ENCODE measurements at regions not wholly inside any gene's neighbourhood (a gene's known extent, or its start where the extent isn't known, plus 50 kb on each side); places are given as distances from the start of the nearest gene placed in this dataset.

DNA sequence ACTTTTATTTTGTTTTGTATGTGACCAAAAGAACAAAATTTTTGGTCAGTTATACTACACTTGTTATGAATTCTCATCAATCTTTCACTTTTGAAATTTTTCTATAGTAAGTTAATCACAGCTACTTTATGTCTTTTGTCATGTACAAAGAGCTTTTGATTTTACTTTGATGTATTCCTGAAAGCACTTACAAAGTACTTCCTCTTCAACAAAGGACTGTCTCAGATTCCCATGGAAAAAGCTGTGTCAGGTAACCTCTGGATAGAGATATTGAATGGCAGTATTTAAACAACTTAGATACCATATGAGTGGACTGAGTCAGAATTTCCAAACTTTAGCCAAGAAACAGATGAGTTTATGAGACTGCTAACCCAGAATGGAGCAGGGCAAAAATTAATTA lies 689.3 kb upstream of the ATXN8OS start:
- DNase-seq: no peak

DNA sequence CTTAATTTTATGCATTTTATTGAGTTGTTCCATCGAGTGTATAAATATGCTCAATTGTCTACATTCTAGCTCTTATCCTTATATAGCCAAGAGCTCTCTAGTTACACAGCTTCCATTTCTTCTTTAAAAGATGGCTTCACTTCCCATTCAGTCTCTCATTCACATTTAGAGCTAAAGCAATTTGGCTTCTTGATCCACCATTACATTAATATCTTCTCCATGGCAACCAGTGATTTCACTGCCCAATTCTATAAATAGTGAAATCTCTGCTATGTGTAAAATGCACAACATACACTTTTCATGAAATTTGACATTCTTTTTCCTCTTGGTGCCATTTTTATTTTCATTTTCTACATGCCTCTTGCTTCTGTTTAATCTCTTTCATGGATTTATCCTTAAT lies 696.9 kb upstream of the ATXN8OS start:
- DNase-seq: no peak

DNA sequence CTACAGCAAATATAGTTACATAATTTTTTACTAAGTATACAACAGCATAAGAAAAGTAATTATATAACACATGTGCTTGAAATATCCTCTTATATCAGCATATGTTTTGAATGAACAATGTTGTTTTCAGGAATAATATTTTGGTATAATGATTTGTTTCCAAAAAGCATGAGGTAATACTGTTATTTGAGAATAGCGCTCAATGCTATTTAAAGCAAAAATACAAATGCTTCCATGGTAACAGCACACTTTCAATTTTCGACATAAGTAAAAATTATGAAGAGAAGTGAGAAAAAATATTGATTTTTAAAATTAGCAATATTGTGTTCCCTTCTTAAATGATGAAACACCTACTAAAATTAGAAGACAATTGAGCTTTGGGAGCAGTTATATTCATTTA lies 715.9 kb upstream of the ATXN8OS start:
- no peak for DNase-seq

DNA sequence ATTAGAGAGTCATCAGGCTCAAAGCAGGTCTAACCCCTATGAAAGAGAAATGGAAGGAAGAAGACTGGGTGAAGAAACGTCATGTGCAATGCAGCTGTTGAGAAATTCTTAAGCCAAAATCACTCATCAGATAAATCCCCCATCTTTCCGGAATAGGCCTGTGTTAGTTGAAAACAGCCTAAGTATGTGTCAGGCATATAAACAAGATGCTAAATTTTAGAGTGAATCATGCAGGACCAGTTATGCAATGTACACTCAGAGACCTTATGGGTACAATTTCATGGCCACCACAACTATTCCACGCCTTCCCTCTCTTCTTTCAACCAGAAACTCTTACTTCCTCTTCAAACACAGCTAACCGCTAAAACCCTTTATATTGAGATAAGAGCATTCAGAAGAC lies 717.7 kb upstream of the ATXN8OS start:
- no peak for DNase-seq

DNA sequence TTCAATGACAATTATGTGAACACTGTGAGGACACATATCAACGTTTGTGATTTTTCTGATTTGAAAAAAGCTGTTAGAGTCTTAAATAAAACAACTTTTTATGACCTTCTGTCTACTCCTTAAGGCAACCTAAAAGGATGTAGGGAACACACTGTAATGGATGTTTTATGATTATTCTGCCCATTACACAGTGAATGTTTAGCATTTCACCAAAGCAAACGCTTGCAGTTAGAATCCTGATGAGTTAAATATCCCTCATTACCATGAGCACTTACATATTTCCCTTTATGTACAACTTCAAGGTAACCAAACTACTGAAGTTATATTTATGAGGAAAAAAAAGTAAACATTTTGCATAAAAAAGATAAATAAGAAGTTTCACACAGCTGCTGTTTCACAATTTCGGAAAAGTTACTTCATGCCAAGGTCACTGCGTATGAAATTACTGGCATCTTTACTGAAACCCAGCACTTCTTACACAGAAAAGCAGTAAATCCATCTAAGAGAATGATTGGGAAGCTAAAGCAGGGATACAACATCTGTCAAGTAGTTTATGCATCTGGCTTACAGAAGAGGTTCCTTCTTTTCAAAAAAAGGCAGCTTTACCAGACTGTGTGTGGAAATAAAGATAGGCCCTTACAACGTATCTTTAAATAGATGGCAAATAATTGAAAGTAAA lies 733.7 kb upstream of the ATXN8OS start:
- no peak for DNase-seq

DNA sequence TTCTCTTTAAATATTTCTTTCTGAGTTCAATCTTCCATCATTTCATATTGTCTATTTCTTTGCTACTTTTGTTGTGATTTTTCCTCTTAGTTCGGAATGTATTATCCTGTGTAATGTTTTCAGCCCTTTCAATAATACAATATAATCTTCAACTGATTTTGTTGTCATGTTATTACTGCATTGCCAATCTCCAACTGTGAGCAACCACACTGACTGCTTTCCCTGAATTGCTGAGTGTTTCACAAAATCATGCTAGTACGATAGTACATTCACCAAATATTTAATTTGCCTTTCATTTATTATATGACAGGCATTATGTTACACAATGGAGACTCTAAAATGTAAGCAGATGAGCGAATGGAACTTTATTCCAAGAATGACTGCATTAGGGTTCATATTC lies 744.3 kb upstream of the ATXN8OS start:
- no peak for DNase-seq

DNA sequence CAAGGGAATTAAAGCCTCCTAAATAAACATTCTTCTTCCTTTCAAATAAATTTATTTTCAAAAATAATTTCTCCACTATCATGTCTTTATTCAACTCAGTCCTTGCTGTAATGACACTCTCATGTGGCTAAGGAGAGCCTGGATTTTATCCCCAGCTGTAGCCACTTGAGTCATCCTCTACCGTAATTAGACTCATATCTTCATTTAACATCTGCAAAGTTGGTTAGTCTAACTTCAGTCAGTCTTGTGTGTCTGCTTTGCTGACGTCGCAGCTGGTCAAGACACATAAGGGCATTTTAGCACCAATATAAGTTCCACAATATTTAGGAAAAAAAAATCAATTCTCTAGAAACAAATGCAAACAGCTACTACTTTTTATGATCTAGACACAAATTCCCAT lies 776.4 kb upstream of the ATXN8OS start:
- DNase-seq: no peak

DNA sequence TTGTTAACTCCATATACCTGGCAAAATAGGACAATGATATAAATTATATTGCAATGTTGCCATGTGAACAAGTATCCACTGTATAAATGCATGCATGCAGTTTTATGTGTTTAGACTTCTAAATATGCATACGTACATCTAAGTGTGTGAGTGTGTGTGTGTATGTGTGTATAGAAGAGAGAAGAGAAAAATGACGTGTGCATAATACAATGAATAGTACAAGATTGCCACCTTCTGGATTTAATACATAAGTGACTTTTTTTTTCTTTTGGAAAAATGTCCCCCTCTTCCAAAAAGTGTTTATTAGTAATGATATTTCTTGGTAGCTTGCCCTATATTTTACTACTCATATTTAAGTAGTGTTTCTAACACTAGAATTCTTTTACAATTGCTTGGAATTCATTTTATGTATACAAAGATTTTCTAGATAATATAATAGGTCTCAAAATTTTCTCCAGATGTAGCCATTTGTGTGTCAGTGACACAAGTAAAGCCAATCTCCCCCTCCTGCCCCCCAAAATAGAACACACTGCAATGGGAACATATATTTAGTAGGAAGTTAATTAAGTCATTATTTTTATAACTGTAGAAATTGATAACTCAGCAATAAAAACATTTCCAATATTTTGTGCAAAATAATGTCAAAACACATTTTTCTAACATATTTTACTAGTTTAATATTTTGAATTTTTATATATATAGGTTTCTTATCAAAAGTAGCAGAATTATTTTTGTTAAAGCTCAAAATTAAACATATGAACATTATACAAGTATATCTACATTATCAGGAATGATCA lies 783.3 kb upstream of the ATXN8OS start:
- no peak for DNase-seq

DNA sequence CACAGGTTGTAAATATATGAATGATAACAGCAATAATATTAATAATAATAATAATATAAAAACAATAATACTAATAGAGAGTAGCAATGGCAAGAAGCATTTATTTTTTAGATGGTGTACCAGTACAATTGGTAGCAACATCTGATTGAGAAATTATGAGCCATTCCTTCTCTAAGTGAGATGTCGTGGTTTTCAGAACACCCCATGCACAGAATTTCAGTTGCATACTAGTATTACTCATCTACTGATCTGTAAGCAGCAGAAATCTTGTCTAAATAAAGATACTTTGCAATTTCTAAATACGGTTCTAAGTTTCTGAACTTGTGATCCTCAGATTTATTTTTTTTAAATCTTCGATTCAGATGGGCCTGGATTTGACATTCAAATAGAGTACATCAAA lies 788.0 kb upstream of the ATXN8OS start:
- no peak for DNase-seq

DNA sequence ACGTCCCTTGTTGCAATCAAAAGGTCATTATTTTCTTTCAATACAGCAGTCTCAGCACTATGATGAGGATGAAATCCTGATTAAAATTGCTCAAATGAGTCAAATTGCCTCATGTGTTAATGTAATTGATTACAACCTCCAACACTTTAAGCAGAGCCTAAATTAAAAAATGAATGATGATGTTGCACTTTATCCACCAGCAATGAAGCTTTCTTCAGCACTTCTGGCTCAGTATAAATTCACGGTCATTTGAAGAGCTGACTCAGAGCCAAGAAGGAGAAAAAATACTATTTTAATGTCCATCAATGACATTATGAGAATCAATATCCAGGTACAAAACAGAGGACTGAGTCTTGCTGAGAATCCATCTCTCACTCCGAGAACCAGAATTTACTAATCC lies 792.6 kb upstream of the ATXN8OS start:
- DNase-seq: no peak

DNA sequence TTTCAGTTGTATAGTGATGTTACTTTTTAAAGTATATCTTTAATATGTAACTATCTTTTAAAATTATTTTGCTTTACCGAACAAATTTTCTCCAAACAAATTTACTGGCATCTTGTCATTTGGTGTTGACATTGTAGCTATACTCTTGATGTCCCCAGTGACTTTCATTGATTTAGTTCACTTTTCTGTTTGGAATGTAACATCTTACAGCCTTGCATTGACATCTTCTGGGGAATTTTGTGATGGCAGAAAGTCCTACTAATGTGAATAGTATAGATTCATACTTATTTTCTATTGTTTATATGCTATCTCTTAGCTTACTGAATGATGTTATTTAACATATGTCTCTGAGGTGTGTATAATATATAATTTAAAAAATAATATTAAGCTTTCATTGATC lies 800.9 kb upstream of the ATXN8OS start:
- no peak for DNase-seq

DNA sequence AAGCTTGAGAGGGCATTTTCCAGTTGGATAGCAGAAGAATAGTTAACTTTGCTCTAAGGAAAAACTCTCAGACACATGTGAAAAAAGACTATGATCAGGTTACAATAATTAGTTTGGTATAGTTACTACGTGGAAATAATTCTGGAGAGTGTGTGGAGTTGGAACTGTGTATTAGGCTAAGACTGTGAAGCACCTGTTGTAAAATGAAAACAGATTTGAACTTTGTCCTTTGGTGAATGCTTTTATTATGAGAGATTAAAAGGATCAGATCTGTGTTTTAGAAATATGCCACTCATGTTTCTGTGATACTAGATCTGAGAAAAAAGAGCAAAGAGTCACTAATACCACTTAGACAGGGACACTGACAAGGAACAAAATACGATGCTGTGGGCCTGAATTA lies 807.5 kb upstream of the ATXN8OS start:
- DNase-seq: no peak

DNA sequence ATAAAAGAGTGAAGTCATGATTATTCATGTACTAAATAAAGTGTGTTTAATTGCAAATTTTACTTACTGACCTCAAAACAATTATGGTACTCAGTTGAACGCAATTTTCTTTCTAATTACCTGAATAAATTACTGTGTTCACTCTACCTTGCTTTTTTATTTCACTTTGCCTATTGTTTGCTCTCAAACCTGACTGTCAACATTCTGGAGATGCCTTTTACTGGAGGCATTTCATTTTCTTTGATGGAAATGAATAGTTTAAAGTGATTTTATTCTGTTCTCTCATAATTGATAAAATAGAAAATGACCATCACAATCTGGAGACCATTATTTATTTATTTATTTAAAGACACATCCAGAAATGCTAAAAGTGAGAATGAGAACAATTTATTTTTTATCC lies 811.5 kb upstream of the ATXN8OS start:
- no peak for DNase-seq

DNA sequence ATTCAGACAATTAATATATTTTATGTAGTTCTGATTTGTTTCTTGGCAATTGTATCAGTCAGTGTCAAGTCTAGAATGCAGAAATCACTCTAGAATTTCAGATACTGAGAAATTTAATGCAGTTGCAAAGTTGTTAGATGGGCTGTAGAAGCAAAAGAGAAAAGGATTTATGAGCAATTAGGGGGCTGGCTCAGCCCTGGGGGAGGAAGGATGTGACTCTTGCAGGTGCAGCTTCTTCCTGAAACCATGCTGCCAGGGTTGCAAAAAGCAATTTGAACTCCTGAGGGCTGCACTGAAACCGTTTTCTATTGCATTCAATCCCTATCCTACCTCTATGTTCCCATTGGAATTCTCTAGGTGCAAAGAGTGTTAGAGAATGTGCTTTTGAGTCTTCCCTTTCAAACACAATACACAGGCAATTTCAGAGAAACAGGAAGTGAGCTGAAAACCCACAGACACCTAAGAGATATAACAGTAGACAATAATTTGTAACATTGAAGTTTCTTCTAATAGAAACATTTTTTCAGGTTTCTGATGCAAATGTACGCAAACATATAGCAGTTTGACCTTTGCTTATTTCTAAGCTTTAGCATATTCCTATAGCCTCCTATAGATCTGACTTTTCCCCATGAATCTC lies 814.7 kb upstream of the ATXN8OS start:
- DNase-seq: no peak

DNA sequence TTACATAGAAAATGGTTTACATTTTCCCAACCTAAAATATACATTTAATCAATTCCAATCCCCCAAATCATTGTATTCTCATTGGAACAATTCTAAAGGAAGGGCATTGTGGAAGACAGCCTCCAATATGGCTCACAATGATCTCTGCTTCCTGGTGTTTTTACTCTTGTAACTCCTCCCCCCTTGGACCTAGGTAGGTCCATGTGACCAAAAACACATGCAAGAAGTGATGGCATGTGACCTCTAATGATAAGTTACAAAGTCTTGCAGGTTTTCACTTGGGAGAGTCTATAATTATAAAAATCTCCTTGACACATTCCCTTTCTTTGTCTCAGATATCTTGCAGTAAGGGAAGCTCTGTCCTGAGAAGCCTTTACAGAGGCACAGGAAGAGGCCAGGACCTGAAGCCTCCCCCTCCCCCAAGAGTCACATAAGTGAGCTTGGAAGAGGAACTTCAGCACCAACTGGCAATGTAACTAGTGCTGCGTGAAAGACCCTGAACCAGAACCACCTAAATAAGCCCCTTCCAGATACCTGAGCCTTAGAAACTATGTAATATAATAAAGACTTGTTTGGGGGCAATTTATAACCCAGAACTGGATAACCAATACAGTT lies 816.2 kb upstream of the ATXN8OS start:
- no peak for DNase-seq

DNA sequence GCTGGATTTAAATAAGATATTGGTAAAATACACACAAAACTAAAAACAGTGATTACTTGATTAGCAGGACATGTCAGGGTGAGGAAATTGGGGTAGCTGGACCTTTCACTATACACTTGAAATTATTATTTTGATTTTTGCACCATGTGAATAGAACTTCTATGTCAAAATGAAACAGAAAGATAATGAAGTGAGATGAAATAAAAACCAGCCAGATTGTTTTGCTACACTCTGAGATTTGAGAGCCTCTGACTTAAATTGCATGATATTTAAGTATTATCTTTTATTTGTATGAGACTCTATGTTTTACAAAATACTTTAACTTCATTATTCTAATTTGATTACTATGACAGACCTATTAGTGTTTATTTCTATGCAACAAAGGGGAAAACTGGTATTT lies 819.6 kb upstream of the ATXN8OS start:
- DNase-seq: no peak

DNA sequence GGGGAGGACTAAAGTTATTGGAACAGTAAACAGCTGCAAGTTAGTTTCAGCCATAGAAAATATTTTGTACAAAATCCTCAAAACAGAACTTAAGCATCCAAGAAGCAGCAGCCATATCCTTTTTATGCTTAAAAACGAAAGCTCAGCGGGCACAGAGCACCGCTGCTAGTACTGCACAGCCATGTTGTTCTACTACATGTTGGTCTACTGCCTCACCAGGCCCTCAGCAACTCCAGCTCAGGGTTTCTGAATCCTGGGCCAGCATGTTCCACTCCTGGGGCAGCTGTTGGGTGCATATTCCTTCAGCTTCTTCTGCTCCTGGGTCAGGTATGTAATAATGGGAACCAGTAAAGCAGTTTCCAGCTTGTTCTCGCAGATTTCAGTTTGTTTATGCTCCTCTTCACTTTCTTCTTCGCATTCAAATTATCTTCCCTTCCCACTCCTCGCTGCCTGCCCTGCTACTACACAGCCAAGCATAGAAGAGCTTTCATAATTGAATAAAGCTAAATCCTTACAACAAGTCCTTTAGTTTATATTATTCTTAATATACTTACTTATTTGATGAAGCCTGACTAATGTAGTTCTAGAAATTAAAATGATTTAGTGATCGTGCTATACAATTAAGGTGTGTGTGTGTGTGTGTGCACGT lies 820.5 kb upstream of the ATXN8OS start:
- DNase-seq: no peak

DNA sequence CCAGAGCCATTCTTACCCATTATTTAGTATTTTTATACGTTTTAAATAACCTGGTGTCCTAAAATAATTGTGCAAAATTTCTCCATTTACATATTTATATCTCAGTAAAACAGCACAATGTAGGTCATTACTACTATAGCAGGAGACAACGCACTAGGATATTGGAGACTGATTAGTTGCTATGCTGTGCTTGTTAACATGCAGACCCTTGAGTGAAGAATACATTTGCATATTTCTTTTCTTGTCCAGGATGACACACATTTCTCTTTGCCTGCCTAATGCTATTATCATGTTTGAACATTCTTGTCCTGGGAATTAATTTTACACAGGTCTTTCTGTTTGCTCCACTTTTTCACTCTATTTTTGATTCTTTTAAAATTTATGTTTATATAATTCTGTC lies 823.8 kb upstream of the ATXN8OS start:
- no peak for DNase-seq

DNA sequence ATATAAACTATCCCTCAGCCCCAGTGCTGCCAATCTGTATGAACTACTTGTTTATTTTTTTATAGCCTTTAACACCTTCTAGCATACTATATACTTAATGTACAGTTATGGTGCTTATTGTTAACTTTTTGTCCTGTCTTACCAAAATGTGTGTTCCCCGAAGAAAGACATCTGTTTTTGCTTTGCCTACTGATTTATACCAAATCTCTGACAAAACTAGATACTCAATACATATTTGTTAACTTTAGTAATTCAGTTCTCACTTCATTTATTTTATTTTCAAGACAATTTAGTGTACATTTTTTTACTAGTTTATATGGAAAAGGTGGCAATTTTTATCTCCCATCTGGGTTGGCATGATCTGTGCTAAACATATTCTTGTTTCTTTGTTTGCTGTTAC lies 824.3 kb upstream of the ATXN8OS start:
- no peak for DNase-seq

DNA sequence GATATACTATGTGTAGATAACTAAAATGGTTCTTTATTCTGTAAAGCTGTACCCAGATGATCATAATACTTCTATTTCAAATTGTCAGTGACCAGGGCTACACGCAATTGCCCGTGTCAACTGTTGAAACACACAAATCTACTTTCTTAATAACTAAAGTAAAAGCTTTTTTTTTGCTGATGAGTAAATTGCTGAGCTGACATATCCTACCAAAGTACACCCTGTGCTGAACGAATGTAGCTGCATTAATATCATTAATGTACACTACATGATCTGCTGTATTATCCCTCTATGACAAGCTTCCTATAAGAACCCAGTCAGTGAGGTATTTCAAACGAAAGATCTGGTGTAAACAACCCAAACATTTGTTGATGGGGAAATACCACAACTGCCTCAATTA lies 827.2 kb upstream of the ATXN8OS start:
- DNase-seq: no peak

DNA sequence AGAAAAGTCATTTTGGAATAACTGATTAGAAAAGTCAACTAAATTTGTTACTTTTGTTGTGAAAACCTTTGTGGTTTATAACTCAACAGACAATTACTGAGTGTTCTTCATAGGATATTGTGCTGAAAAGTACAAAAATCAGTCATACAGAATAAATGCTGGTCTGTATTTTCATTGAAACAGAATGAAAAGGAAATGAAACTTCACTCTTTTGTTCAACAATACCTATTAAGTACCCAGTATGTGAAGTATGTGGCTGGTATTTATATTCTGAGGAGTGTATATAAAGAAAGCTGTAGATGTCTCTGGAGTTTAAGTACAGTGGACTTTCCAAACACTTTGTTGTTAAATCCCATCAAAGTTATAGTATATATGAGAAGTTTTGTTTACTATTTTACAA lies 828.4 kb upstream of the ATXN8OS start:
- DNase-seq: no peak

DNA sequence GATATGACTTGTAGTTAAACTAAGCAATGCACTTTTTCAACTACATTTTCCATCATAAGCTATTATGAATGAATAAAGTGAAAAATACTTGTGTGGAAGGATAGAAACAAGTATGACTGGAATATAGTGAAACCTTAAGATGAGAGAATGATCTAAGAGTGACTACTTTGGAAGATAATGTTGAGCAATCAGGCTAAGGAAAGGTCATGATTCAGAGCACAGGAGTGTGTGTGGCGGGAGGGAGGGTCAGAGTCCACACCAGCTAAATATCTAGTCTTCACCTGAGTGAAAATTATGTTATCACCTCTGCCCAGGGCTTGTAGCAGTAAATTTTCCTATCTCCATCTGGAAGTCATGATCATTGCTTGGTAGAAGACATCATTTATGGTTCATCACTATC lies 833.4 kb upstream of the ATXN8OS start:
- DNase-seq: no peak

Measured in amniotic stem cell (primary cell).